A673 (cell line): ENCODE measurements at regions not wholly inside any gene's neighbourhood (a gene's known extent, or its start where the extent isn't known, plus 50 kb on each side); places are given as distances from the start of the nearest gene placed in this dataset.

Experiments
- EZH2 ChIP-seq: fragments of 200-600 bp; sonication (generic); IDR thresholded peaks from 2 replicates; pipeline ENCODE4 v1.6.1; 2017; ENCODE audit warnings: borderline replicate concordance, low read depth, mild to moderate bottlenecking, mixed read lengths, antibody characterized with exemption, low read length; ENCODE audit not compliant: poor library complexity, severe bottlenecking
- TF ChIP-seq, protein P1 (sequence below): fragments of 300-800, 200-600 bp; sonication (generic); conservative IDR thresholded peaks from 2 replicates; pipeline ENCODE4 v1.5.1; 2017; ENCODE audit warnings: low read depth, mild to moderate bottlenecking, antibody characterized with exemption, low read length, moderate library complexity, mixed read lengths

DNA sequence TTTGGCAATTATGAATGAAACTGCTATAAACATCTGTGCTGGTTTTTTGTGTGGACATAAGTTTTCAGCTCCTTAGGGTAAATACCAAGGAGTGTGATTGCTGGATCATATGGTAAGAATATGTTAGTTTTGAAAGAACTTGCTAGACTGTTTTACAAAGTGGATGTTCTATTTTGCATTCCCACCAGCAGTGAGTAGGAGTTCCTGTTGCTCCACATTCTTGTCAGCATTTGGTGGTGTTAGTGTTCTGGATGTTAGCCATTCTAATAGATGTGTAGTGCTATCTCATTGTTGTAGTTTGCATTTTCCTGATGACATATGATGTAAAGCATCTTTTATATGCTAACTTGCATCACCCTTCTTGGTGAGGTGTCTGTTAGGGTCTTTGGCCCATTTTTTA is 304.6 kb downstream of the NUP35 start:
- TF ChIP-seq, protein P1, sequence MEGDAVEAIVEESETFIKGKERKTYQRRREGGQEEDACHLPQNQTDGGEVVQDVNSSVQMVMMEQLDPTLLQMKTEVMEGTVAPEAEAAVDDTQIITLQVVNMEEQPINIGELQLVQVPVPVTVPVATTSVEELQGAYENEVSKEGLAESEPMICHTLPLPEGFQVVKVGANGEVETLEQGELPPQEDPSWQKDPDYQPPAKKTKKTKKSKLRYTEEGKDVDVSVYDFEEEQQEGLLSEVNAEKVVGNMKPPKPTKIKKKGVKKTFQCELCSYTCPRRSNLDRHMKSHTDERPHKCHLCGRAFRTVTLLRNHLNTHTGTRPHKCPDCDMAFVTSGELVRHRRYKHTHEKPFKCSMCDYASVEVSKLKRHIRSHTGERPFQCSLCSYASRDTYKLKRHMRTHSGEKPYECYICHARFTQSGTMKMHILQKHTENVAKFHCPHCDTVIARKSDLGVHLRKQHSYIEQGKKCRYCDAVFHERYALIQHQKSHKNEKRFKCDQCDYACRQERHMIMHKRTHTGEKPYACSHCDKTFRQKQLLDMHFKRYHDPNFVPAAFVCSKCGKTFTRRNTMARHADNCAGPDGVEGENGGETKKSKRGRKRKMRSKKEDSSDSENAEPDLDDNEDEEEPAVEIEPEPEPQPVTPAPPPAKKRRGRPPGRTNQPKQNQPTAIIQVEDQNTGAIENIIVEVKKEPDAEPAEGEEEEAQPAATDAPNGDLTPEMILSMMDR = no peak
- no peak for TF ChIP-seq EZH2
